ENCODE measurements at regions not wholly inside any gene's neighbourhood (a gene's known extent, or its start where the extent isn't known, plus 50 kb on each side); places are given as distances from the start of the nearest gene placed in this dataset.

DNA sequence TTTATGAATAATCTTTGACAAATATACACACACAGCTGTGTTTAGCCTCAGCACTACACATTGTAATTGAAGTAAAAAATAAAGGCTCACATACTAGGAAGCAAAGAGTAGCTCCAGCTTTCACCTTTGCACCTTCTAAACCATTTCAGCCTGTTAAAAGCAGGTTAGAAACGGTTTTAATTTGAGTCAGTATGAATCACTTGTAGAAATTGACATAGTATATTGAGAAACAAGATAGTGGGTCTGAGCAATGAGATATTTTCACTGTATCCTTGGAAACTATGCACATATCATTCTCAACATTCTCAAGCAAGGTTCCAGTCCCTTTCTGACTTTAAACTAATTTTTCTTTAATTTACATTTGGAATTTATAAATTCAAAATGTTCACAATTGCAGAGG is 380.3 kb downstream of the AASDHPPT start:
- no peak for ATAC-seq
- Mint-ChIP-seq H3K9me3 (peaks cover 3% of the 10 kb centered on the region), H3K27me3 (no peaks in the 10 kb centered on the region), H3K27ac (no peak overlapping the region), H3K4me1 (no peaks in the 10 kb centered on the region), H3K36me3 (no peaks in the 10 kb centered on the region), H3K4me3 (no peak overlapping the region)

DNA sequence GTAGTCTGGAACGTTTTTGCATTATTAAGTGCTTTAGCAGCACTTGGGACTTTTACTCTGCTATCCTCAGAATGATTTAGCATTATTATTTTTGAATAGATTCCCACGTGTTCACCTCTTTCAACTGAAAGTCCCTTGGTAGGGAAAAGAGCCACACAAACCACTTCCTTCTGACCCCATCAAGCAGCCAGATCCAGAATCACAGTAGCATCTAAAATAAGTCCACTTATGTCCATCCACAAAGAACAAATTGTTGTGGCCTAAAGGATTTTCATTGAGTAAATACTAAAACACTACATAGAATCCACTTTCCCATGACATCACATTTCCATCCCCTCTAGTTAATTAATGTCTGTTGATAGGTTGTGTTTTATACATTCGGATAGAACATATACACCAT is 381.7 kb downstream of the AASDHPPT start:
- no peaks in the 10 kb centered on the region for H3K4me1 Mint-ChIP-seq
- H3K27ac Mint-ChIP-seq, result no peak overlapping the region
- H3K27me3 Mint-ChIP-seq, result no peaks in the 10 kb centered on the region
- H3K4me3 Mint-ChIP-seq, result no peak overlapping the region
- no peaks in the 10 kb centered on the region for H3K36me3 Mint-ChIP-seq
- no peak for ATAC-seq
- H3K9me3 Mint-ChIP-seq, result peaks cover 3% of the 10 kb centered on the region

DNA sequence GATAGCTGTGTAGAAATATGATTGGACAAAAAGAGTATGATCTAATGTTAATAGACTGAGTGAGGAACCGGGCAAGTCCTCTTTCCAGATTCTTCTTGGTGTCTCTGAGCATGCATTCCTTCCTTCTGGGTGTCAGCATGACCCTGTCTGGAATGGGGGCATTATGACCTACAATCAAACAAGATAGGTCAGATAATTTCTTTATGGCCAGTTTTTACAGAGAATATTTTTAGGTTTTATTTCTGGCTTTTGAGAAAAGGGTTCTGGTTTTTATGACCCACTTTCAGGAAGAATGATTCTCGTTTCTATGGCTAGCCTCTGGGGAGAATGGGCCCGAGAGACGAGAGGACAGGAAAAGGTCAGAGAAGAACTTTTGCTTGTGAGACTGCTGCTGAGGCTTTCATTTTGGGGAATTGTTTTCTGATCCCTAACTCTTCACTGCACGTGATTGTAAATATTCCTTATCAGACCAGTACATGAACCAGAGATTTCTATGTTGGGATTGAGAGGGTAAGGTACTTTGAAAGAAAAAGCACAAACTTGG is 383.8 kb downstream of the AASDHPPT start:
- H3K27me3 Mint-ChIP-seq, result no peaks in the 10 kb centered on the region
- no peaks in the 10 kb centered on the region for H3K36me3 Mint-ChIP-seq
- ATAC-seq, result no peak
- no peaks in the 10 kb centered on the region for H3K9me3 Mint-ChIP-seq
- H3K27ac Mint-ChIP-seq, result no peak overlapping the region
- no peak overlapping the region for H3K4me3 Mint-ChIP-seq
- H3K4me1 Mint-ChIP-seq, result no peaks in the 10 kb centered on the region

DNA sequence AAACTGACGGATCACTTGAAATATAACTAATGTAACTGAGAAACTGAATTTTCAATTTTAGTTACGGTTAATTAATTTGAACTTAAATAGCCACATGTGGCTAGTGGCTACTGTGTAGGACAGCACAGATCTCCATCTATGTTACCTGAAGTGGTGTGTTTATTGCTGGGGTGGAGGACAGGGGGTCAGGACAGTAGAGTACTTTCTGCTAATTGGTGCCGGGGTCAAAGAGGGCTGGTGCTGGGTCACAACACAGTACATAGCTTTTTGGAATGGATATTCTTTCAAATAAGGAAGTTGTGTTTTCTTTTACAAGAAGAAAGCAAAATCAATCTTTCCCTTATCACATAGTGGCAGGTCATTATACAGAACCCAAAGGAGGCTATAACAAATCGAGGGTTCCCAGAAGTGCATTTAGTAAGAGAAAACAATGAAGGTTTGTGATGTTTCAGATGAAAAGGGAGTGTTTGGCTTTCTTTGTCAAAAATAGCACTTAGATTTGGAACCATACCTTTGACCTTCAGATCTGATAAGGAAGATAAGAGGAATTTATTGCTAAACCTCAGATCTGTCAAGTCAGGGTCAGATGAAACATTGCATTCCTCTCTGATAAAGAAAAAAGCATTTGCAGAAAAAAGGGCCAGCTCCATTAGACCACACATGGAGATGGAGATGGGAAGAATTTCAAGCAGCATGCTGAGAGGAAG is 384.5 kb downstream of the AASDHPPT start:
- Mint-ChIP-seq H3K4me1 (no peaks in the 10 kb centered on the region), H3K4me3 (no peak overlapping the region), H3K27me3 (no peaks in the 10 kb centered on the region), H3K36me3 (no peaks in the 10 kb centered on the region), H3K27ac (no peak overlapping the region), H3K9me3 (no peaks in the 10 kb centered on the region)
- no peak for ATAC-seq

DNA sequence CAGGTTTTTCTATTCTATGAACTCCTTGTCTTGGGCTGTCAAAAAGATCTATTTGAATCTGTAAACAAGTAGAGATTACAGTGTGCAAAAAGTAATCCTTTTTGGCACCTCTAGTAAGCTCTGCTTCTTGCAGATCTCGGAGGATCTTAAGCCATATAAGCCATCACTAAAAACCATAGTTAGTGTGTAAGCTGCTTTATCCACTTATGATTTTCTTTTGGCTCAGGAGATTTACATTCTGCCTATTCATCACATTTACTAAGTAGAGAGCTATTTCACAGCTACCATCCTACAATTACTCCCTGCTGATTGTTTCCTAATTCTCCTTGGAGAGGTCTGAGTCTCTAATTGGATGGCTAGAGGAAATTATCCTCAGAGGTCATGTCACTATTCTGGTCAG is 385.7 kb downstream of the AASDHPPT start:
- ATAC-seq, result no peak
- no peaks in the 10 kb centered on the region for H3K27me3 Mint-ChIP-seq
- no peak overlapping the region for H3K27ac Mint-ChIP-seq
- no peaks in the 10 kb centered on the region for H3K9me3 Mint-ChIP-seq
- no peak overlapping the region for H3K4me3 Mint-ChIP-seq
- no peaks in the 10 kb centered on the region for H3K36me3 Mint-ChIP-seq
- no peaks in the 10 kb centered on the region for H3K4me1 Mint-ChIP-seq

DNA sequence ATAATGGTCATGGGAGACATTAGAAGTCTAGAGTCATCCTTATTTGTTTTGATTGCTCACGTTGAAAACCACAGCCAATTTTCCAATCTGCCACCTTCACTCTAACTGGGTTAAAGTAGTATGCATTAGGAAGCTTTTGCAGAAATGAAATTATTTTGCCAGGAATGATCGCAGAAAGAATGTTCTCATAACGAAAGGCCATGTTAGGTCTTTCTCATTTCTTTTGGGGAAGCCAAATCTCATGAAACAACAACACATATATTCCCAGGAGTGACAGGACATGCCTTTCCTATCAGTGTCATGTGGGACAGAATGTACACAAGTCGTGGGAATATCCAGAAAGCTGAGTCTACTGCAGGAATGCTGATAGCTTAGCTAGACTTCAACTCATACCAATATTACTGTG is 386.3 kb downstream of the AASDHPPT start:
- Mint-ChIP-seq H3K27ac (no peak overlapping the region), H3K9me3 (no peaks in the 10 kb centered on the region), H3K4me1 (no peaks in the 10 kb centered on the region), H3K27me3 (no peaks in the 10 kb centered on the region), H3K36me3 (no peaks in the 10 kb centered on the region), H3K4me3 (no peak overlapping the region)
- ATAC-seq, result no peak

DNA sequence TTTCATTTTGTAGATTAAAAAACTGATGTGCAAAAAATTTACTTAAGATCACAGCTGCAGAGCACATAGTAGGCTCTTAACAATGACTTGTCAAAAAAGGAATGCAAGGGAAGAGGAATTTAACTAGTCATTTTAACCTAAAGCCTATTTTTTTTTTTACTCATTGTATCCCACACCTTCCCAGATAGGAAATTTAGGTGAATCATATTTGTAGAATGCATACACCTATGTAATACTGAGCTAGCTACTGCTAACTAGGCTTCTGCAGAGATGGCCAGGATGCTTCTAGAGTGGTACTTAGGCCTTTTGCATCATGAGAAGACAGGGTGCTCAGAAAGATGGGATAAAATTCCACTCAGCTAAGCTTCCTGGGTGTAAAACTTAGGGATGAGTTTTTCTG is 387.3 kb downstream of the AASDHPPT start:
- no peak for ATAC-seq
- no peaks in the 10 kb centered on the region for H3K27me3 Mint-ChIP-seq

DNA sequence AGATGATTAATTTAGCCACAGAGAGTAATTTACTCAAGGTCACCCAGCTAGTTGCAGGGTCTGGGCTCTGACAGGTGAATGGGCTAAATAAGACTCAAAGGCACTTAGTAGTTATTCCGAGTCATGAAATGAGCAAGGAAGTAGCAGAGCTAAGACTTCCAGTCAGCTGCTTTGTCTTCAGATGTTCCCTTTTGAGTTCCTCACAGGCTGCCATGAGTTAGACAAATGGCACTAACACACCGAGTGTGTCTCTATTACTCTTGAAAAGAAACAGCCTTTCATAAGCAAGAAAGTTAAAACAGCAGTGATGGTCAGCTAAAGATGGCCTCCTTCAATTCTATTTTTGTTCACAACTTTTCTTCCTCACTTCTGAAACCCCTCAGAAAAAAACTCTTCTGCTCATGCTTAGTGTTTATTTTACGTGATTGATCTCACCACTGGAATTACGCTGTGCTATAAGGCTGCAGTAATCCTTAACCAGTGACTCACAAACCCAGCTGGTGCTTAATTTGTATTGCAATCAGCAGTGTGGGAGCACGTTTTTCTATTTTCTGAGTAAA is 389.1 kb downstream of the AASDHPPT start:
- no peak overlapping the region for H3K4me3 Mint-ChIP-seq
- no peak for ATAC-seq
- no peaks in the 10 kb centered on the region for H3K36me3 Mint-ChIP-seq
- no peaks in the 10 kb centered on the region for H3K4me1 Mint-ChIP-seq
- no peaks in the 10 kb centered on the region for H3K9me3 Mint-ChIP-seq
- H3K27me3 Mint-ChIP-seq, result no peaks in the 10 kb centered on the region
- H3K27ac Mint-ChIP-seq, result no peak overlapping the region

More for the DNA sequence above, 387.3 kb downstream of the AASDHPPT start:
- H3K36me3 Mint-ChIP-seq, result no peaks in the 10 kb centered on the region
- H3K9me3 Mint-ChIP-seq, result no peaks in the 10 kb centered on the region
- H3K4me1 Mint-ChIP-seq, result no peaks in the 10 kb centered on the region
- no peak overlapping the region for H3K27ac Mint-ChIP-seq
- H3K4me3 Mint-ChIP-seq, result no peak overlapping the region

DNA sequence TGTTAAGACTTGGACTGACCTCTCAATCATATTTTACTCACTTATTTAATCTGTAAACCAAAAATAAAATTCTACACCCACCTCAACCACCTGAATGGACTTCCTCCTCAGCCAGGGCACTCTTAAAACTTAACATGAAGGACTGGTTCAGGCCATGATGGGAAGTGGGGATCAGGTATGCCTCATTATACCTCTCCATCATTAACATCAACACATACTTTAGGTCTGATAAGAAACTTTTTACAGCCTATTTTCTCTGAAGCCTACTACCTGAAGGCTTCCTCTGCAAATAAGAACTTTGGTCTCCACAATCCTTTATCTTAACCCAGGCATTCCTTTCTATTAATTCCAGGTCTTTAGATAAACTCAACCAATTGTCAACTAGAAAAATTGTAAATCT is 390.0 kb downstream of the AASDHPPT start:
- Mint-ChIP-seq H3K4me3 (no peak overlapping the region), H3K9me3 (no peaks in the 10 kb centered on the region), H3K4me1 (no peaks in the 10 kb centered on the region), H3K27ac (no peak overlapping the region), H3K27me3 (no peaks in the 10 kb centered on the region), H3K36me3 (no peaks in the 10 kb centered on the region)
- ATAC-seq, result no peak

DNA sequence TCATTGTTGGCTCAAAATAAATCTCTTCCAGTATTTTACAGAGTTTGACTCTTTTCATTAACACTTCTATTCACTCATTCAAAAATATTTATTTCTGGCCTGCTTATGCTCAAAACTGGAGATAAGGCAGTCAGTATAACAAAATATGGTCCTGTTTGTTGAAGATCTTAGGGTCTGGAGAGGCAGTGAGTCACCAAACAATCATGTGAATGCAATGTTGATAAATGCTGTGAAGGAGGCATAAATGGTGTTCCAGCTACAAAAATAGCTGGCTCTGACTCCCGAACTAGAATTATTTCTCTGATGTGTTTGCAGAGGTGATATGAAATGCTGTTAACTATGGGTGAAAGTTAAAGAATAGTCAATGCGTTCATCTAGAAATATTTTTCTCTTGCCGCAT is 390.6 kb downstream of the AASDHPPT start:
- Mint-ChIP-seq H3K9me3 (no peaks in the 10 kb centered on the region), H3K27ac (no peak overlapping the region), H3K27me3 (no peaks in the 10 kb centered on the region), H3K4me1 (no peaks in the 10 kb centered on the region), H3K36me3 (no peaks in the 10 kb centered on the region), H3K4me3 (no peak overlapping the region)
- no peak for ATAC-seq

DNA sequence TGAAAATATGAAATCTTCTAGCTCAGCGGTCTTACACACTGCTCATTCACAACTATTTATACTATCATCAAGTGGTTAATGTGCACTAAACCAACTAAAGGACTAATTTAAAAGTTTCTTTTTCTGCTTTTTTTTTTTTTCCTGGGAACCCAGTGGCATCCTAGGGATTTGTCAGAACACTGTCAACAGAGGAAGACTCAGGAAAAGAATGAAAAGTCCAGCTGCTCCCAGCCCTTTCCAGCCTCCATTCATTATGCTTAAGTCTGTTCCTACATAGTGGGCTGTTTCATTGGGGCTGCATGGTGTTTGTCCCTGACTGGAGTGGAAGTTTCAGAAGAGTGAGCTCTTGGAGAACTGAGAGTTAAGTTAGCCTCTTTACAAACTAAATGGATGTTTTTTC is 391.1 kb downstream of the AASDHPPT start:
- Mint-ChIP-seq H3K27ac (no peak overlapping the region), H3K4me1 (no peaks in the 10 kb centered on the region), H3K27me3 (no peaks in the 10 kb centered on the region), H3K36me3 (no peaks in the 10 kb centered on the region), H3K4me3 (no peak overlapping the region), H3K9me3 (no peaks in the 10 kb centered on the region)
- no peak for ATAC-seq

DNA sequence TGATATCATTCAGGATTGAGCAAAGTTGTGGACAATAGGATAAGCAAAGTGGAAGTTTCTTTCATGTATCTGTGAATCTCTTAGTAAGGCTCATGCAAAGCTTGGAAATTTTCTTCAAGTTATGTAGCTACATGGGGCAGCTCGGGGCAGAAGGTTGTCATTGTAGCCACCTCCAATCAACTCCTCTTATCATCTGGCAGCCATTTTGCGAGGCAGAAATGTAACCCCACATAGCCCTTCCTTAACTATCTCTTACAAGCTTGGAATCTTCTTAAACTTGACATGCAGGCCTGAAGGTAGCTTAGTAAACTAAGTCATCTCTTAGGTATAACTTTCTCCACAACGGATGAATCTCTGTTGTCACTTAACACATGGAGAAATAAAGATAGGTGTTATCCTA is 392.8 kb downstream of the AASDHPPT start:
- H3K4me1 Mint-ChIP-seq, result no peaks in the 10 kb centered on the region
- no peak overlapping the region for H3K27ac Mint-ChIP-seq
- H3K4me3 Mint-ChIP-seq, result no peak overlapping the region
- H3K36me3 Mint-ChIP-seq, result no peaks in the 10 kb centered on the region
- no peaks in the 10 kb centered on the region for H3K27me3 Mint-ChIP-seq
- no peak for ATAC-seq
- H3K9me3 Mint-ChIP-seq, result no peaks in the 10 kb centered on the region

DNA sequence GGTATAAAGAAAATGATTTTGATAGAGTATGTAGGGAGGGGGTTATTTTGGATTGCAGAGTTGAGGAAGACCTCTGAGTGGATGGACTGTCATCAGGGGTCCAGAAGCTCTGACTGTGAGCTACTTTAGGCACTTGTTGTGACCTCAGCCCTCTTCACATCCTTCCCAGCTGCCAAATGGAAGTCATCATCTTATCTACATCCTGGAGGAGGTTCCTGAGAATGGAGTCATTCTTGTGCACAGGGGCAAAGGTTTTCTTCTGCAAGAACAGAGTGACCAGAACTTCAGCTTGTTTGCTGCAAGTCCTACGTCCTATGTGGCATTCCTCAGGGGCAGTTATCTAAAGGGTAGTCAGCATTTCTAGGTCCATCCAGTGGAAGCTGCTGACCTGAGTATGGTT is 393.8 kb downstream of the AASDHPPT start:
- no peaks in the 10 kb centered on the region for H3K27me3 Mint-ChIP-seq
- H3K27ac Mint-ChIP-seq, result no peak overlapping the region
- H3K9me3 Mint-ChIP-seq, result no peaks in the 10 kb centered on the region
- H3K4me3 Mint-ChIP-seq, result no peak overlapping the region
- H3K4me1 Mint-ChIP-seq, result no peaks in the 10 kb centered on the region
- no peaks in the 10 kb centered on the region for H3K36me3 Mint-ChIP-seq
- no peak for ATAC-seq

DNA sequence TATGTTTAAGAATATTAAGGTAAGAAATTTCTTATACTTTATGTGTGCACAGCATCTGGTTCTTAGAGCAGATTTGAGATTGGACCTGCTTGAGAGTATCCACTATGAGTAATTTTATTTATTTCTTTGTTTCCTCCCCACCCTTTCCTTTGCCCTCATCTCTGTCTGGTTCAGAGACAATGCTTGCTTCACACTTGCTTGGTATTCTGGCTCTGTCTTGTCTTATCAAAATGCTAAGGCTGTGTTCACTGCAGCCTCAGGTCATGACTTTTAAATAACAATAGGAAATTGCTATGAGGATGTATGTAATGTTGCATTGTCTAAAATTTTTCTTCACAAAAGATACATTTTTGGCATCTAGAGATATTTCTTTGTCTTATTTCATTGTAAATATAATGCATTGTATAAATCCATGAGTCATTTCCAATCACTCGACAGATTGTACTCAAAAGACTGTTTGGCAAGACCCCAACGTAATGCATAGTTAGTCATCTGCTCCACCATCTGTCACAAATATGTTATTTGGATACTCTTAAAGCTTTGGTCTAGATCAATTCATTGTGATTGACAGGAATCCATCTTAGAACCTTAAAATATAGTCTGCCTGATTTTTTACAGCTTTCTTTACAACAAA is 395.7 kb downstream of the AASDHPPT start:
- Mint-ChIP-seq H3K4me1 (no peaks in the 10 kb centered on the region), H3K36me3 (no peaks in the 10 kb centered on the region), H3K4me3 (no peak overlapping the region), H3K27ac (no peak overlapping the region), H3K27me3 (no peaks in the 10 kb centered on the region), H3K9me3 (no peaks in the 10 kb centered on the region)
- no peak for ATAC-seq

DNA sequence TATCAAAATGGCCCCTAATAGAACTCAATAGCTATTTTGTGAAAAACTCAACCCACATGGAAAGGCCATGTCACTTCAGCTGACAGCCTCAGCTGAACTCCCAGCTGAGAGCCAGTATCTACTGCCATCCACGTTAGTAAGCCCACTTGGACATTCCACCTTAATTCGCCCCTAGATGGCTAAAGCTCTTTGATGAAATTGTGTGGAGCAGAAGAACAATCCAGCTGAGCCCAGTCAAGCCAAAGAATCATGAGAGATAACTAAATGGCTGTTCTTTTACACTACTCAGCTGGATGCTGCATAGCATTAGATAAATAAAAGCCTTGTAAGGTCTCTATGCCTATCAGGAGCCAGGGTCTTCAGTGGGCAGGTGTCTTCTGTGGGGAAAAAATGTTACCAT is 396.8 kb downstream of the AASDHPPT start:
- Mint-ChIP-seq H3K9me3 (no peaks in the 10 kb centered on the region), H3K27ac (no peak overlapping the region), H3K4me1 (no peaks in the 10 kb centered on the region), H3K36me3 (no peaks in the 10 kb centered on the region), H3K27me3 (no peaks in the 10 kb centered on the region), H3K4me3 (no peak overlapping the region)
- ATAC-seq, result no peak

DNA sequence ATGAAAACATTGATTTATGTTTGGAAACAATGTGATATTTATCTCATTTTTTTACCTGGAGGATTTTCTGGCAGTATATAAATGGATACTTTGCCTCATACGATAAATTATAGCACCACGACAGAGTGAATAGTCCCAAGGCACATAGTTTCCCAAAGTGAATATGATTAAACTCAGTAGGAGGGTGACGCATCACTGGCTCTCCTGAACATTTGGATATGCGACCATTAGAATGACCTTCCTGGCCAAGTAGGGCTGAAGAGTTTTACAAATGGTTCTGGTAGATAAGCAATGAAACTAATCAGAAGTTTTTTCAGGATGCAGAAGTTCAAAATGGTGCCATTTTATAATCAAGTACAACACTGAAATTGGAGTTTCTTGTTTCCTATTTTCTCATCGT is 397.7 kb downstream of the AASDHPPT start:
- Mint-ChIP-seq H3K36me3 (no peaks in the 10 kb centered on the region), H3K4me1 (no peaks in the 10 kb centered on the region), H3K27me3 (no peaks in the 10 kb centered on the region), H3K4me3 (no peak overlapping the region), H3K9me3 (no peaks in the 10 kb centered on the region), H3K27ac (no peak overlapping the region)
- ATAC-seq, result no peak

All from stimulated activated memory B cell treated with anti-CD40 and anti-IgM and Interleukin-4, amounts not matched to agents 10 μg/mL and 1 μg/mL and 100 μg/mL, for 72 hours (primary cell).